ENCODE measurements at regions not wholly inside any gene's neighbourhood (a gene's known extent, or its start where the extent isn't known, plus 50 kb on each side); places are given as distances from the start of the nearest gene placed in this dataset.

DNA sequence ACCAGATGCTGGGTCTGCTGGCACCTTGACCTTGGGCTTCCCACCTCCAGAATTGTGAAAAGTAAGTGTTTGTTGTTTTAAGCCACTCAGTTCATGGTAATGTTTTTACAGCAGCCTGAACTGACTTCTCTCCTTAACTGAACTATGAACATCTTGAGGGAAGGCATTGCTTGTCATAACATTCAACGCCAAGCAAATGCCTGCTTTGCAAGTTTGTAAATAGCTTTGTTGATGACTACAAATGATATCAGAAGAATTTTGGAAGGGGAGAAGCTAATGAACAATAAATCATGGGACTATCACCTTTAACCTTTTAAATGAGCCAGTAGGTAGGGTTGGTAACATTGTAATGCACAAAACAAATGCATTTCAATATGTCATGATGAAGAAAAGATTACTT lies 402.4 kb upstream of the ADARB2 start:
- no peaks in the 10 kb centered on the region for H3K36me3 Mint-ChIP-seq (ENCODE audit: low read depth)
- CTCF ChIA-PET, result no interaction called here
- no peak for ATAC-seq (ENCODE audit: poor library complexity)

DNA sequence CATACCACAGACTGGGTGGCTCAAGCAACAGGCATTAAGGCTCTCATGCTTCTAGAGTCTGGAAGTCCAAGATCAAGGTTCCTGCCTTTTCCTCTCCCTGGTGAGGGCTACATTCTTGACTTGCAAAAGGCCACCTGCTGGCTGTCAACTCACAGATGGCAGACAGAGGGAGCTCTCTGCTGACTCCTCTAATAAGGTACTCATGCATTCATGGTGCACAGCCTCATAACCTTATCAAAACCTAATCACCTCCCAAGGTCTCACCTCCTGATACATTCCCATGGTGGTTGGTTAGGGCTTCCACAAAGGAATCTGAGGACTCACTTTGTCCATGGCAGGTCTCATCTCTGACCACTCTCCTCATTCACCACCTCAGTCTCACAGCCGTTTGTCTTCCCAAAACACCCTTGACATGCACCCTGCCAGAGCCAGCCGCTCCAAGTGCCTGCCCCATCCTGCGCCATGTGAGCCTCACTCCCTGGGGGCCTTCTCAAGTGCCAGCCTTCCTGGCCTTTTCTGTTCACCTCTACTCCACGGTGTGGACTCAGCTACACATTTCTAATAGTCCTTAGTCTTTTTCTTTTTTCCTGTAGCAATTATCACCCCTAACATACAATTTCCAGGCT lies 400.3 kb upstream of the ADARB2 start:
- no peaks in the 10 kb centered on the region for H3K36me3 Mint-ChIP-seq (ENCODE audit: low read depth)

More for the DNA sequence above, 402.4 kb upstream of the ADARB2 start:
- H3K9me3 Mint-ChIP-seq, result no peaks in the 10 kb centered on the region
- H3K27ac Mint-ChIP-seq, result no peak overlapping the region
- intact Hi-C loops (cut with DNase I, micrococcal nuclease), result no loop called here
- H3K4me3 ChIP-seq (ENCODE audit: low read length), result no peak overlapping the region
- no peaks in the 10 kb centered on the region for H3K27me3 ChIP-seq (ENCODE audit: control insufficient read depth in 1 of 2, insufficient read depth in 2 of 2, low read length in 2 of 2)
- H3K36me3 ChIP-seq (ENCODE audit: insufficient read depth, low read length), result no peaks in the 10 kb centered on the region
- TF ChIP-seq, protein P1, sequence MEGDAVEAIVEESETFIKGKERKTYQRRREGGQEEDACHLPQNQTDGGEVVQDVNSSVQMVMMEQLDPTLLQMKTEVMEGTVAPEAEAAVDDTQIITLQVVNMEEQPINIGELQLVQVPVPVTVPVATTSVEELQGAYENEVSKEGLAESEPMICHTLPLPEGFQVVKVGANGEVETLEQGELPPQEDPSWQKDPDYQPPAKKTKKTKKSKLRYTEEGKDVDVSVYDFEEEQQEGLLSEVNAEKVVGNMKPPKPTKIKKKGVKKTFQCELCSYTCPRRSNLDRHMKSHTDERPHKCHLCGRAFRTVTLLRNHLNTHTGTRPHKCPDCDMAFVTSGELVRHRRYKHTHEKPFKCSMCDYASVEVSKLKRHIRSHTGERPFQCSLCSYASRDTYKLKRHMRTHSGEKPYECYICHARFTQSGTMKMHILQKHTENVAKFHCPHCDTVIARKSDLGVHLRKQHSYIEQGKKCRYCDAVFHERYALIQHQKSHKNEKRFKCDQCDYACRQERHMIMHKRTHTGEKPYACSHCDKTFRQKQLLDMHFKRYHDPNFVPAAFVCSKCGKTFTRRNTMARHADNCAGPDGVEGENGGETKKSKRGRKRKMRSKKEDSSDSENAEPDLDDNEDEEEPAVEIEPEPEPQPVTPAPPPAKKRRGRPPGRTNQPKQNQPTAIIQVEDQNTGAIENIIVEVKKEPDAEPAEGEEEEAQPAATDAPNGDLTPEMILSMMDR (IDR thresholded peaks at IDR 0.05), result no peak
- no peaks in the 10 kb centered on the region for H3K4me1 Mint-ChIP-seq (ENCODE audit: low read depth)
- no peak overlapping the region for H3K4me3 Mint-ChIP-seq
- no peaks in the 10 kb centered on the region for H3K4me1 ChIP-seq (ENCODE audit: insufficient read depth, low read length)
- POLR2A ChIA-PET, result no interaction called here
- no peaks in the 10 kb centered on the region for H3K9me3 ChIP-seq (ENCODE audit: control insufficient read depth in 1 of 2, insufficient read depth in 1 of 2, low read length in 2 of 2)
- H3K27me3 Mint-ChIP-seq, result no peaks in the 10 kb centered on the region
- no peak overlapping the region for H3K27ac ChIP-seq (ENCODE audit: low read depth in 1 of 2, low read length in 2 of 2)
- DNase-seq, result no peak

DNA sequence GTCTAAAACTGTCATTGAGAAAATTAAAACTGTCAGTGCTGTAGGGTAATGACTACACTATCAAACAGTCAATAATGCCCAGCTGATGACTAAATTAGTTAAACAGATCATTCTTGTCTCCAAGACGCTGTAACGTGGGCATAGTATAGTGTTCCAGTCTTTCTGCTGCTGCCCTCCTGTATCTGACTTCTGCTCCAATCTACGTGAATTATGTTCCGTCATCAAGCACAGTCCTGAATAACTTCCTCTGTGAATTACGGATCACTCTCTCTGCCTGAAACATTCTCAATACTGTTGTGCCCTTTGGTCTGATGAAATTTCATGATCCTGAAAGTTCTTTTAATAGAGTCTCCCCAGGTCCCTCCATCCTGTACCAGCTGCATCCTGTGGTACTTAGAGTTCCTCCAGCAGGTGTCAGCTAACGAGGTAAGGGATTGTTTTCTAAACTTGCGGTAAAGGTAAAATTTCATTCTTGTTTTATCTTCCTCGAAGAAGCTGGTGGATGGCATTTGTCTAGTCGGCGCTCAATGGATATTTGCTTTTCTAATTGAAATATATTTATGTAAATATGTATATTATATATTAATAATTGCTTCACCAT lies 393.5 kb upstream of the ADARB2 start:
- CTCF ChIA-PET, result no interaction called here
- H3K27me3 ChIP-seq (ENCODE audit: control insufficient read depth in 1 of 2, insufficient read depth in 2 of 2, low read length in 2 of 2), result no peaks in the 10 kb centered on the region

More for the DNA sequence above, 400.3 kb upstream of the ADARB2 start:
- Histone ChIP-seq H3K4me1 (ENCODE audit: insufficient read depth, low read length) (no peaks in the 10 kb centered on the region), H3K27me3 (ENCODE audit: control insufficient read depth in 1 of 2, insufficient read depth in 2 of 2, low read length in 2 of 2) (no peaks in the 10 kb centered on the region), H3K27ac (ENCODE audit: low read depth in 1 of 2, low read length in 2 of 2) (no peak overlapping the region), H3K4me3 (ENCODE audit: low read length) (no peak overlapping the region), H3K9me3 (ENCODE audit: control insufficient read depth in 1 of 2, insufficient read depth in 1 of 2, low read length in 2 of 2) (no peaks in the 10 kb centered on the region), H3K36me3 (ENCODE audit: insufficient read depth, low read length) (no peaks in the 10 kb centered on the region)
- ATAC-seq (ENCODE audit: poor library complexity) (no peak), DNase-seq (peak in 2 of 14 experiments; percentile 5 to 14)
- Mint-ChIP-seq H3K4me1 (ENCODE audit: low read depth) (no peaks in the 10 kb centered on the region), H3K27me3 (no peaks in the 10 kb centered on the region), H3K4me3 (no peak overlapping the region), H3K27ac (no peak overlapping the region), H3K9me3 (no peaks in the 10 kb centered on the region)
- intact Hi-C loops (cut with DNase I, micrococcal nuclease), result no loop called here
- TF ChIP-seq, protein P1 (IDR thresholded peaks at IDR 0.05), result no peak
- CTCF ChIA-PET, result no interaction called here
- POLR2A ChIA-PET, result no interaction called here

More for the DNA sequence above, 393.5 kb upstream of the ADARB2 start:
- Mint-ChIP-seq H3K4me1 (ENCODE audit: low read depth) (no peaks in the 10 kb centered on the region), H3K4me3 (no peak overlapping the region), H3K27me3 (peaks cover 5% of the 10 kb centered on the region), H3K36me3 (ENCODE audit: low read depth) (no peaks in the 10 kb centered on the region), H3K27ac (no peak overlapping the region), H3K9me3 (no peaks in the 10 kb centered on the region)
- DNase-seq, result no peak
- Histone ChIP-seq H3K9me3 (ENCODE audit: control insufficient read depth in 1 of 2, insufficient read depth in 1 of 2, low read length in 2 of 2) (peaks cover 0 to 4% of the 10 kb centered on the region in 2 experiments), H3K4me3 (ENCODE audit: low read length) (no peak overlapping the region), H3K36me3 (ENCODE audit: insufficient read depth, low read length) (no peaks in the 10 kb centered on the region), H3K27ac (ENCODE audit: low read depth in 1 of 2, low read length in 2 of 2) (no peak overlapping the region), H3K4me1 (ENCODE audit: insufficient read depth, low read length) (no peaks in the 10 kb centered on the region)
- ATAC-seq (ENCODE audit: poor library complexity), result no peak
- intact Hi-C loops (cut with DNase I, micrococcal nuclease), result no loop called here
- POLR2A ChIA-PET, result no interaction called here
- TF ChIP-seq, protein P1 (IDR thresholded peaks at IDR 0.05), result no peak
